Esophagus muscularis mucosa (tissue), 4 donors: ENCODE measurements at regions not wholly inside any gene's neighbourhood (a gene's known extent, or its start where the extent isn't known, plus 50 kb on each side); places are given as distances from the start of the nearest gene placed in this dataset.
"Not testable (repeated sequence)": the region's sequence is repeated elsewhere in the genome, so short reads cannot be mapped to it uniquely, and the experiment has no call there.

Experiments used
- CTCF ChIP-seq, 3 experiments: fragments of 200-600 bp in 2 of 3; fragments of 450-650 bp in 1 of 3; sonication (generic) in 2 of 3; IDR thresholded peaks; one replicate each; pipeline ENCODE4 v1.5.1; 2017 to 2019; ENCODE audit warnings: antibody characterized with exemption in 3 of 3, mild to moderate bottlenecking in 2 of 3, moderate library complexity in 1 of 3
- EP300 ChIP-seq: sonication (generic); formaldehyde crosslinking; IDR thresholded peaks from one replicate; pipeline ENCODE4 v1.6.1; 2017; ENCODE audit warnings: antibody characterized with exemption
- POLR2A ChIP-seq: fragments of 450-650 bp; IDR thresholded peaks from one replicate; pipeline ENCODE4 v1.6.1; 2017; ENCODE audit warnings: antibody characterized with exemption, moderate library complexity, mild to moderate bottlenecking, low read depth
- POLR2AphosphoS5 ChIP-seq, 2 donors: sonication (generic); formaldehyde crosslinking; IDR thresholded peaks; one replicate each; pipeline ENCODE4 v1.6.1; 2017; ENCODE audit warnings: antibody characterized with exemption in 2 of 2

- not testable (repeated sequence) for TF ChIP-seq CTCF (IDR thresholded peaks at IDR 0.05); POLR2A; EP300; POLR2AphosphoS5 (IDR thresholded peaks at IDR 0.05)
Measured at GRCh38 chr11:64439772-64440491, 81.0 kb downstream of the RPS6KA4 start.
